ENCODE measurements at regions not wholly inside any gene's neighbourhood (a gene's known extent, or its start where the extent isn't known, plus 50 kb on each side); places are given as distances from the start of the nearest gene placed in this dataset.
"Not testable (repeated sequence)": the region's sequence is repeated elsewhere in the genome, so short reads cannot be mapped to it uniquely, and the experiment has no call there.

DNA sequence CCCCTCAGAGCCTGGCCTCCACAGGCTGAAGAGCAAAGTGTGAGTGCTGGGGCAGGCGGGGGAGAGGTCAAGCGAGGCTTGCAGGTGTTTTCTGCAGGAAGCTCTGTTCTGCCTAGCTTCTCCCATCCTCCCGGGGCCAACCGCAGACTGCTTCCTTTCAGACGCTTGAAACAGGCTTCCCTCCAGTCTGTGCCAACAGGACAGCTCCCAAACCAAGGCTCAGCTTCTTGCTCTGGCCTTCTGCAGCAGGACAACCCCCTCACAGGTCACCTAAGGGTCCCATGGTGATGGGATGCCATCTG is 120.8 kb downstream of the LRRC37A3 start:
- H2AFZ ChIP-seq (ENCODE audit: insufficient read depth, low read length, poor library complexity); H3K14ac ChIP-seq (ENCODE audit: low read length); H3K4ac ChIP-seq (ENCODE audit: low read depth, low read length); H4K91ac ChIP-seq (ENCODE audit: low read depth, low read length); H3K79me2 ChIP-seq (ENCODE audit: control insufficient read depth, insufficient read depth, low read length, poor library complexity); H3K79me1 ChIP-seq (ENCODE audit: low read length); H3K4me3 ChIP-seq (ENCODE audit: low read depth, low read length); H3K9me3 ChIP-seq (ENCODE audit: insufficient read depth, low read depth, low read length); H3K23ac ChIP-seq (ENCODE audit: low read length); H3K4me1 ChIP-seq (ENCODE audit: control insufficient read depth in 1 of 2, insufficient read depth in 2 of 2, low read length in 2 of 2); H2BK12ac ChIP-seq (ENCODE audit: low read length); H3K18ac ChIP-seq (ENCODE audit: low read length); H3K4me2 ChIP-seq (ENCODE audit: low read length); H2BK5ac ChIP-seq (ENCODE audit: low read depth, low read length, poor library complexity); DNase-seq; H2AK5ac ChIP-seq (ENCODE audit: low read length); H3K9ac ChIP-seq (ENCODE audit: low read length); H4K8ac ChIP-seq (ENCODE audit: low read depth, low read length); H2BK120ac ChIP-seq (ENCODE audit: insufficient read depth, low read length, poor library complexity); H4K12ac ChIP-seq (ENCODE audit: low read depth, low read length); H3K27me3 ChIP-seq (ENCODE audit: insufficient read depth, low read length); H3K27ac ChIP-seq (ENCODE audit: low read depth, low read length): not testable (repeated sequence)
- peaks cover 26% of the 10 kb centered on the region in 2 experiments for H3K36me3 ChIP-seq (ENCODE audit: control insufficient read depth in 1 of 2, insufficient read depth in 2 of 2, low read length in 2 of 2)
- WGBS (ENCODE audit: extremely low coverage, insufficient coverage, insufficient read length): no CpG with 5 or more reads among the region's 5 CpGs

DNA sequence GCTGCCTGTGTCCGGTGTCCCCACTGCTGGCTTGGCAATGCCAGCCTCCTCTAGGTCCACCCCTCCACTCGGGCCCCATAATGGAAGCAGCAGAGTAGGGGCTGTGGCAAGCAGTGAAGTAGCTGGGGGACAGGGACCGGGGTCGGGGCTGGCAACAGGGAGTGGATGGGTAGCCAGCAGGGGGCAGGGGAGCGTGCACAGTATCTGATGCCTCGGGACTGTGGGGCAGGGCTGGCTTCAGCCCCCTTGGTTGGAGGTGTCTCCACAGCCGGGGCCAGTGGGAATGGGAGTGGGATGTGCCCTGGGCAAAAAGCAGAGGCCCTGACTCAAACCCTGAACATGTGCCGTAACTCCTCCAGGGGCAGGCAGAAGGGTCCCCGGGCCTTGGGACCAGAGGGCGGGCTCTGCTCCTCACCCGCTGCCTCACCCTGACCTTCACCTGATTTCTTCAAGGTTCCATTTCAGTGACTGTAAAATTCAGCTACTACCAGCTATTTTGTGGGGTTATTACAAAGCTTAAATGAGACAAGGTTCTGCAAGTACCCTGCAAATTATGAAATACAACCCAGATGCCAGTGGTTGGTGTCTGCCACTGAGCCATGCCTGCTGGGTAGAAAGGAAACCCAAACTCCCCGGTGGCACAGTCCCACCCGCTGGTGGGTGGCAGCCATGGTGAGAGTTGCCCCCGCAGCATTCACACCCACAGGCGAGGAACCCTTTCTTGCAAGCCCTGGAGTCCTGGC is 121.4 kb downstream of the LRRC37A3 start:
- H3K4me1 ChIP-seq (ENCODE audit: control insufficient read depth in 1 of 2, insufficient read depth in 2 of 2, low read length in 2 of 2); H3K79me2 ChIP-seq (ENCODE audit: control insufficient read depth, insufficient read depth, low read length, poor library complexity); H2BK5ac ChIP-seq (ENCODE audit: low read depth, low read length, poor library complexity); H3K27ac ChIP-seq (ENCODE audit: low read depth, low read length); H4K8ac ChIP-seq (ENCODE audit: low read depth, low read length); H2BK12ac ChIP-seq (ENCODE audit: low read length); H3K23ac ChIP-seq (ENCODE audit: low read length); H4K12ac ChIP-seq (ENCODE audit: low read depth, low read length); H3K4me3 ChIP-seq (ENCODE audit: low read depth, low read length); H2AK5ac ChIP-seq (ENCODE audit: low read length); H3K9ac ChIP-seq (ENCODE audit: low read length); H3K4ac ChIP-seq (ENCODE audit: low read depth, low read length); H3K27me3 ChIP-seq (ENCODE audit: insufficient read depth, low read length); H3K9me3 ChIP-seq (ENCODE audit: insufficient read depth, low read depth, low read length); H4K91ac ChIP-seq (ENCODE audit: low read depth, low read length); H3K79me1 ChIP-seq (ENCODE audit: low read length); H3K18ac ChIP-seq (ENCODE audit: low read length); DNase-seq; H3K4me2 ChIP-seq (ENCODE audit: low read length); H2BK120ac ChIP-seq (ENCODE audit: insufficient read depth, low read length, poor library complexity); H3K14ac ChIP-seq (ENCODE audit: low read length); H2AFZ ChIP-seq (ENCODE audit: insufficient read depth, low read length, poor library complexity): not testable (repeated sequence)
- no CpG with 5 or more reads among the region's 15 CpGs for WGBS (ENCODE audit: extremely low coverage, insufficient coverage, insufficient read length)
- peaks cover 23% of the 10 kb centered on the region in 2 experiments for H3K36me3 ChIP-seq (ENCODE audit: control insufficient read depth in 1 of 2, insufficient read depth in 2 of 2, low read length in 2 of 2)

DNA sequence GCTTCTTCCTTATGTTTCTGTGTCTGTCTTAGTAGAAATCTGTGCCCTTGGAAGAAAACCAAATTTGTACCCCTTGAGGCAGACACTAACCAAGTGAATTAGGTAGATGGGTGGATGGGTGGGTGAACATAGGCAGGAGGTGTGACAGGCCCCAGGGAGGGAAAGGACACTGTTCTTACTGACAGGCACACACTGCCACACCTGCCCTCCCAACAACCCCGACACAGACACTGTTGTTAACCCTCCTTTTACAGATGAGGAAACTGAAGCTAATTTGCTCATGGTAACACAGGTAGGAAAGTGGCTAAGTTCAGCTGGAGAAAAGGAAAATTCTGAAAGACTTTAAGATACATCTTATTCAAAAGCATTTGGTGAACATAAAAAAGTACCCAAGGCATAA is 123.9 kb downstream of the LRRC37A3 start:
- H2AK5ac ChIP-seq (ENCODE audit: low read length); DNase-seq; H3K4me3 ChIP-seq (ENCODE audit: low read depth, low read length); H3K14ac ChIP-seq (ENCODE audit: low read length); H3K23ac ChIP-seq (ENCODE audit: low read length); H2BK5ac ChIP-seq (ENCODE audit: low read depth, low read length, poor library complexity); H3K27me3 ChIP-seq (ENCODE audit: insufficient read depth, low read length); H4K8ac ChIP-seq (ENCODE audit: low read depth, low read length); H3K9ac ChIP-seq (ENCODE audit: low read length); H4K91ac ChIP-seq (ENCODE audit: low read depth, low read length); H2BK12ac ChIP-seq (ENCODE audit: low read length); H3K9me3 ChIP-seq (ENCODE audit: insufficient read depth, low read depth, low read length); H2BK120ac ChIP-seq (ENCODE audit: insufficient read depth, low read length, poor library complexity); H4K12ac ChIP-seq (ENCODE audit: low read depth, low read length); H2AFZ ChIP-seq (ENCODE audit: insufficient read depth, low read length, poor library complexity); H3K18ac ChIP-seq (ENCODE audit: low read length); H3K4me1 ChIP-seq (ENCODE audit: control insufficient read depth in 1 of 2, insufficient read depth in 2 of 2, low read length in 2 of 2); H3K79me1 ChIP-seq (ENCODE audit: low read length); H3K4ac ChIP-seq (ENCODE audit: low read depth, low read length); H3K79me2 ChIP-seq (ENCODE audit: control insufficient read depth, insufficient read depth, low read length, poor library complexity); H3K4me2 ChIP-seq (ENCODE audit: low read length); H3K27ac ChIP-seq (ENCODE audit: low read depth, low read length): not testable (repeated sequence)
- H3K36me3 ChIP-seq (ENCODE audit: control insufficient read depth in 1 of 2, insufficient read depth in 2 of 2, low read length in 2 of 2): peaks cover 16 to 23% of the 10 kb centered on the region in 2 experiments
- WGBS (ENCODE audit: extremely low coverage, insufficient coverage, insufficient read length): no CpG with 5 or more reads among the region's 1 CpG

DNA sequence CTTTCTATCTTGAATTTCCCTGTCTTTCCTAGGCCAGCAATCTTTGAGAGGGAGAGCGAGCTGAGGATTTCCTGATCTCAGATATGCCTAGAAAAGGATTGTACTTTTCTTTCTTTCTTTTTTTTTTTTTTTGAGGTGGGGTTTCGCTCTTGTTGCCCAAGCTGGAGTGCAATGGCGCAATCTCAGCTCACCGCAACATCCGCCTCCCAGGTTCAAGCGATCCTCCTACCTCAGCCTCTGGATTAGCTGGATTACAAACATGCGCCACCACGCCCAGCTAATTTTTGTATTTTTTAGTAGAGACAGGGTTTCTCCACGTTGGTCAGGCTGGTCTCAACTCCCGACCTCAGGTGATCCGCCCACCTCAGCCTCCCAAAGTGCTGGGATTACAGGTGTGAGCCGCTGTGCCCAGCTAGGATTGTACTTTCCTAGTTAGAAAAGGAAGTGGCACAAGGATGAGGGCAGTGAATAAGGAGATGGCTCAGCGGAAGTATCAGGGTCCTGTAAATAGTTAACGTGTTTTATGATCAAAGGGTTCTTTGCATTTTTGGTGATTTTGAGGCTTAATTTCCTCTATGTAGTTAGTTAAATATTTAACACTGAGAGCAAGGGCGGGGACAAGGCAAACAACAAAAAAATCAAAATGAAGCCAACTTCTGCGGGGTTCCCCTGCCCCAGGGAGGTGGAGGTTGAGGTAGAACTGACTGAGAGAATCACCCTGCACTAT is 124.6 kb downstream of the LRRC37A3 start:
- H2AK5ac ChIP-seq (ENCODE audit: low read length); H3K79me1 ChIP-seq (ENCODE audit: low read length); H2BK120ac ChIP-seq (ENCODE audit: insufficient read depth, low read length, poor library complexity); H3K27me3 ChIP-seq (ENCODE audit: insufficient read depth, low read length); H3K23ac ChIP-seq (ENCODE audit: low read length); H3K4me3 ChIP-seq (ENCODE audit: low read depth, low read length); H4K12ac ChIP-seq (ENCODE audit: low read depth, low read length); H3K27ac ChIP-seq (ENCODE audit: low read depth, low read length); DNase-seq; H2BK12ac ChIP-seq (ENCODE audit: low read length); H3K18ac ChIP-seq (ENCODE audit: low read length); H4K91ac ChIP-seq (ENCODE audit: low read depth, low read length); H3K9me3 ChIP-seq (ENCODE audit: insufficient read depth, low read depth, low read length); H3K14ac ChIP-seq (ENCODE audit: low read length); H4K8ac ChIP-seq (ENCODE audit: low read depth, low read length); H3K79me2 ChIP-seq (ENCODE audit: control insufficient read depth, insufficient read depth, low read length, poor library complexity); H3K4me1 ChIP-seq (ENCODE audit: control insufficient read depth in 1 of 2, insufficient read depth in 2 of 2, low read length in 2 of 2); H2BK5ac ChIP-seq (ENCODE audit: low read depth, low read length, poor library complexity); H2AFZ ChIP-seq (ENCODE audit: insufficient read depth, low read length, poor library complexity); H3K4ac ChIP-seq (ENCODE audit: low read depth, low read length); H3K9ac ChIP-seq (ENCODE audit: low read length); H3K4me2 ChIP-seq (ENCODE audit: low read length): not testable (repeated sequence)
- peaks cover 13 to 23% of the 10 kb centered on the region in 2 experiments for H3K36me3 ChIP-seq (ENCODE audit: control insufficient read depth in 1 of 2, insufficient read depth in 2 of 2, low read length in 2 of 2)
- WGBS (ENCODE audit: extremely low coverage, insufficient coverage, insufficient read length): no CpG with 5 or more reads among the region's 16 CpGs

Data from trophoblast cell (in vitro differentiated cells and primary cell).